Mesenchymal stem cell (in vitro differentiated cells and primary cell): ENCODE measurements at regions not wholly inside any gene's neighbourhood (a gene's known extent, or its start where the extent isn't known, plus 50 kb on each side); places are given as distances from the start of the nearest gene placed in this dataset.

Experiments
- DNase-seq: peaks from one replicate; pipeline ENCODE4 v3.0.0-alpha.2; 2013
- H2AFZ ChIP-seq: one replicate; pipeline ENCODE4 v1.6.1; 2013; ENCODE audit warnings: low read depth, mild to moderate bottlenecking, control low read depth, inconsistent platforms, low read length, moderate library complexity
- H2AK5ac ChIP-seq: 2 replicates; pipeline ENCODE4 v1.6.1; 2013; ENCODE audit warnings: low read length, moderate library complexity, mild to moderate bottlenecking, inconsistent platforms; ENCODE audit not compliant: severe bottlenecking
- H2BK120ac ChIP-seq: one replicate; pipeline ENCODE4 v1.6.1; 2013; ENCODE audit warnings: low read depth, mild to moderate bottlenecking, inconsistent platforms, low read length, moderate library complexity
- H2BK12ac ChIP-seq, 2 experiments: one replicate each; pipeline ENCODE4 v1.6.1; 2013; ENCODE audit warnings: inconsistent platforms in 2 of 2, low read length in 2 of 2, mild to moderate bottlenecking in 2 of 2, moderate library complexity in 2 of 2, control low read depth in 1 of 2
- H2BK15ac ChIP-seq: one replicate; pipeline ENCODE4 v1.6.1; 2013; ENCODE audit warnings: mild to moderate bottlenecking, low read depth, inconsistent platforms; ENCODE audit not compliant: poor library complexity, severe bottlenecking
- H2BK5ac ChIP-seq: 2 replicates; pipeline ENCODE4 v1.6.1; 2013; ENCODE audit warnings: low read depth, mild to moderate bottlenecking, low read length, control low read depth, inconsistent platforms; ENCODE audit not compliant: poor library complexity, severe bottlenecking
- H3K14ac ChIP-seq, 2 experiments: one replicate each; pipeline ENCODE4 v1.6.1; 2013; ENCODE audit warnings: inconsistent platforms in 2 of 2, low read length in 2 of 2, control low read depth in 1 of 2, mild to moderate bottlenecking in 1 of 2, moderate library complexity in 1 of 2
- H3K18ac ChIP-seq, 2 experiments: one replicate each; pipeline ENCODE4 v1.6.1; 2013; ENCODE audit warnings: inconsistent platforms in 2 of 2, low read length in 2 of 2, control low read depth in 1 of 2, low read depth in 1 of 2, mild to moderate bottlenecking in 1 of 2
- H3K23ac ChIP-seq, 2 experiments: one replicate each; pipeline ENCODE4 v1.6.1; 2013; ENCODE audit warnings: inconsistent platforms in 2 of 2, low read length in 2 of 2, mild to moderate bottlenecking in 2 of 2, moderate library complexity in 2 of 2, control low read depth in 1 of 2
- H3K27ac ChIP-seq: 2 replicates; pipeline ENCODE4 v1.5.1; 2013; ENCODE audit warnings: mild to moderate bottlenecking, moderate library complexity, low read length, control low read depth, inconsistent platforms; ENCODE audit not compliant: poor library complexity, severe bottlenecking
- H3K27me3 ChIP-seq, 2 experiments: 2 replicates each; pipeline versions ENCODE4 v1.6.1 to v1.7.0; 2013; ENCODE audit warnings: low read length in 2 of 2, mild to moderate bottlenecking in 2 of 2, moderate library complexity in 2 of 2, control low read depth in 1 of 2, inconsistent platforms in 1 of 2; ENCODE audit not compliant: control insufficient read depth in 1 of 2, insufficient read depth in 1 of 2
- H3K36me3 ChIP-seq, 2 experiments: 2 replicates each; pipeline versions ENCODE4 v1.6.1 to v1.7.0; 2013; ENCODE audit warnings: low read length in 2 of 2, control low read depth in 1 of 2, inconsistent platforms in 1 of 2, low read depth in 1 of 2, mild to moderate bottlenecking in 1 of 2; ENCODE audit not compliant: insufficient read depth in 2 of 2, control insufficient read depth in 1 of 2
- H3K4ac ChIP-seq, 2 experiments: one replicate each; pipeline ENCODE4 v1.6.1; 2013; ENCODE audit warnings: inconsistent platforms in 2 of 2, low read length in 2 of 2, mild to moderate bottlenecking in 2 of 2, moderate library complexity in 2 of 2, control low read depth in 1 of 2, low read depth in 1 of 2
- H3K4me1 ChIP-seq: 2 replicates; pipeline ENCODE4 v1.6.1; 2013; ENCODE audit warnings: low read depth, low read length, control low read depth; ENCODE audit not compliant: control insufficient read depth, insufficient read depth
- H3K4me2 ChIP-seq: 2 replicates; pipeline ENCODE4 v1.6.1; 2013; ENCODE audit warnings: low read length, mild to moderate bottlenecking, inconsistent platforms; ENCODE audit not compliant: poor library complexity, severe bottlenecking
- H3K4me3 ChIP-seq, 2 experiments: 2 replicates each; pipeline versions ENCODE4 v1.5.1 to v1.7.0; 2013; ENCODE audit warnings: low read length in 2 of 2, mild to moderate bottlenecking in 2 of 2, control low read depth in 1 of 2, low read depth in 1 of 2; ENCODE audit not compliant: insufficient read depth in 1 of 2
- H3K79me1 ChIP-seq: replicated peaks from 2 replicates; pipeline ENCODE4 v1.6.1; 2013; ENCODE audit warnings: mild to moderate bottlenecking, control low read depth, low read length, inconsistent platforms; ENCODE audit not compliant: poor library complexity, severe bottlenecking
- H3K9ac ChIP-seq: 2 replicates; pipeline ENCODE4 v1.7.0; 2013; ENCODE audit warnings: mild to moderate bottlenecking, low read length, moderate library complexity
- H3K9me3 ChIP-seq: 2 replicates; pipeline ENCODE4 v1.7.0; 2013; ENCODE audit warnings: mild to moderate bottlenecking, low read length; ENCODE audit not compliant: control insufficient read depth
- H4K8ac ChIP-seq: one replicate; pipeline ENCODE4 v1.6.1; 2013; ENCODE audit warnings: inconsistent platforms, mild to moderate bottlenecking, low read length, moderate library complexity
- H4K91ac ChIP-seq: one replicate; pipeline ENCODE4 v1.6.1; 2013; ENCODE audit warnings: mild to moderate bottlenecking, low read length, inconsistent platforms
- WGBS: methylation state at CpG from one replicate; pipeline ENCODE4 v1.1.7; 2013; ENCODE audit warnings: mixed read lengths; 5-methylcytosine and 5-hydroxymethylcytosine counted together

- H4K91ac ChIP-seq: peak overlapping the region; percentile 70
- H3K9ac ChIP-seq: peak overlapping the region; percentile 70
- peak overlapping the region; percentile 51 for H4K8ac ChIP-seq
- 95% methylated on average over 7 of the region's 10 CpGs for WGBS
- no peak overlapping the region for H2BK15ac ChIP-seq
- H3K36me3 ChIP-seq: no peaks in the 10 kb centered on the region
- peak overlapping the region; percentile 35 to 65 for H3K4ac ChIP-seq
- H3K4me2 ChIP-seq: peak overlapping the region; percentile 26
- peak overlapping the region; percentile 48 for H2BK5ac ChIP-seq
- peak overlapping the region in 1 of 2 experiments; percentile 57 for H3K14ac ChIP-seq
- peak overlapping the region; percentile 60 for H2AK5ac ChIP-seq
- H3K27me3 ChIP-seq: peaks cover 0 to 3% of the 10 kb centered on the region in 2 experiments
- H2BK12ac ChIP-seq: peak overlapping the region; percentile 93 to 95
- H2BK120ac ChIP-seq: peak overlapping the region; percentile 91
- no peaks in the 10 kb centered on the region for H3K9me3 ChIP-seq
- H3K27ac ChIP-seq: peak overlapping the region; percentile 80
- H3K18ac ChIP-seq: peak overlapping the region; percentile 75 to 86
- no peaks in the 10 kb centered on the region for H3K79me1 ChIP-seq
- peaks cover 11% of the 10 kb centered on the region for H3K4me1 ChIP-seq
- H3K23ac ChIP-seq: no peak overlapping the region
- peak overlapping the region in 1 of 2 experiments; percentile 20 for H3K4me3 ChIP-seq
- peak; percentile 68 for DNase-seq
- H2AFZ ChIP-seq: no peak overlapping the region
These were observed 195.2 kb upstream of the C1QTNF7 start for GRCh38 chr4:15232366-15233263.

GRCh38 chr4:15233264-15233597 lies 194.6 kb upstream of the C1QTNF7 start:
- Histone ChIP-seq H3K9me3 (no peaks in the 10 kb centered on the region), H2BK120ac (peak overlapping the region; percentile 91), H3K18ac (peak overlapping the region; percentile 75 to 86), H3K4me1 (peaks cover 11% of the 10 kb centered on the region), H3K4me2 (no peak overlapping the region), H3K36me3 (no peaks in the 10 kb centered on the region), H3K79me1 (no peaks in the 10 kb centered on the region), H3K14ac (no peak overlapping the region), H2AFZ (no peak overlapping the region), H3K23ac (no peak overlapping the region), H3K9ac (peak overlapping the region; percentile 70), H4K8ac (peak overlapping the region; percentile 83), H2BK15ac (peak overlapping the region; percentile 73), H3K4ac (peak overlapping the region in 1 of 2 experiments; percentile 65), H4K91ac (peak overlapping the region; percentile 77), H3K27ac (peak overlapping the region; percentile 80), H2BK12ac (peak overlapping the region; percentile 70 to 93), H3K4me3 (peak overlapping the region in 1 of 2 experiments; percentile 20), H2AK5ac (peak overlapping the region; percentile 60), H3K27me3 (peaks cover 0 to 9% of the 10 kb centered on the region in 2 experiments), H2BK5ac (no peak overlapping the region)
- whole genome bisulfite sequencing: 79% methylated on average over 4 of the region's 4 CpGs
- peak; percentile 30 for DNase-seq

GRCh38 chr4:15233626-15234025 lies 194.2 kb upstream of the C1QTNF7 start:
- H3K4me2 ChIP-seq: no peak overlapping the region
- H2BK5ac ChIP-seq: no peak overlapping the region
- peak overlapping the region; percentile 91 for H2BK120ac ChIP-seq
- DNase-seq: no peak
- H3K79me1 ChIP-seq: no peaks in the 10 kb centered on the region
- H4K8ac ChIP-seq: no peak overlapping the region
- peak overlapping the region; percentile 70 to 93 for H2BK12ac ChIP-seq
- no peak overlapping the region for H2AFZ ChIP-seq
- no peaks in the 10 kb centered on the region for H3K9me3 ChIP-seq
- peak overlapping the region; percentile 70 for H3K9ac ChIP-seq
- WGBS: 86% methylated on average over 5 of the region's 5 CpGs
- H4K91ac ChIP-seq: peak overlapping the region; percentile 77
- H3K27ac ChIP-seq: peak overlapping the region; percentile 80
- peak overlapping the region; percentile 75 to 86 for H3K18ac ChIP-seq
- H3K27me3 ChIP-seq: peaks cover 0 to 12% of the 10 kb centered on the region in 2 experiments
- H2BK15ac ChIP-seq: no peak overlapping the region
- peaks cover 11% of the 10 kb centered on the region for H3K4me1 ChIP-seq
- H2AK5ac ChIP-seq: no peak overlapping the region
- H3K36me3 ChIP-seq: no peaks in the 10 kb centered on the region
- no peak overlapping the region for H3K14ac ChIP-seq
- peak overlapping the region in 1 of 2 experiments; percentile 26 for H3K4me3 ChIP-seq
- no peak overlapping the region for H3K4ac ChIP-seq
- H3K23ac ChIP-seq: no peak overlapping the region

DNA sequence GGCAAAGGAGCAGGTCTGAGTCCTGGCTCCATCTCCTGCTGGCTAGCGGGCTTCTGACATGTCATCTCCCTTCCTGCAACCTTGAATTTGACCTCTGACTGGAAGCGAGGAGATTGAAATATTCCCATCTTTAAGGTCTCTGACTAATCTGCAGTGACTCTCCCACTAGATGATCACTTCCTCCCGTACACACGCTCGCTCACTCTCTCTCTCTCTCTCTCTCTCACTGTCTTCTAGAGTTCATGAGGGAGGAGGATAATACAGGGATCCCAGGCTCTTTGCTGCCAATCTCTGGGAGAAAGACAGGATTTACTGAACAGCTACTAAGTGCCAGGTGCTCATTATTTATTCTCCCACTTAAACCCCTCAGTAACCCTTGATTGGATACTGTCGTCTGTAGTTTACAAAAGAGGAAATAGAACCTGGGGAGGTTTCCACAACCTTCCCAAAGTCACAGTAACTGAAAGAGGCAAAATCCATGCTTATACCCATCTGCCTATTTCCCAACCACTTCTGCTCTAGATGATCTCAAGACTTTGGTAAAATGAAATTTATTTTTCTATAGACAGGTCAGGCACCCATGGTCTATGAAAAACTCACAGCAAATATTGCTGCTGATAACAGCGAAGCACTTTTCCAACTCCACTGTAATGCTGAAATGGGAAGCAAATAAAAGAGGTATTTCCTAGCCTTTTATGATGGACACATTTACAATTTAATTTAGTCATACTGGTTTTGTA lies 193.5 kb upstream of the C1QTNF7 start:
- Histone ChIP-seq H3K4me1 (peaks cover 13% of the 10 kb centered on the region), H2BK12ac (peak overlapping the region; percentile 70 to 93), H3K18ac (peak overlapping the region; percentile 72 to 75), H2BK120ac (no peak overlapping the region), H3K14ac (no peak overlapping the region), H3K9me3 (no peaks in the 10 kb centered on the region), H2BK15ac (peak overlapping the region; percentile 34), H2BK5ac (no peak overlapping the region), H3K23ac (no peak overlapping the region), H3K27me3 (peaks cover 0 to 12% of the 10 kb centered on the region in 2 experiments), H3K79me1 (no peaks in the 10 kb centered on the region), H3K4me3 (peak overlapping the region in 1 of 2 experiments; percentile 26), H2AFZ (no peak overlapping the region), H3K27ac (peak overlapping the region; percentile 34), H2AK5ac (no peak overlapping the region), H3K4me2 (no peak overlapping the region), H3K4ac (no peak overlapping the region), H3K36me3 (no peaks in the 10 kb centered on the region), H3K9ac (peak overlapping the region; percentile 70), H4K91ac (no peak overlapping the region), H4K8ac (no peak overlapping the region)
- WGBS: 20% methylated on average over 4 of the region's 7 CpGs
- peak; percentile 96 for DNase-seq
